ENCODE measurements at regions not wholly inside any gene's neighbourhood (a gene's known extent, or its start where the extent isn't known, plus 50 kb on each side); places are given as distances from the start of the nearest gene placed in this dataset.

DNA sequence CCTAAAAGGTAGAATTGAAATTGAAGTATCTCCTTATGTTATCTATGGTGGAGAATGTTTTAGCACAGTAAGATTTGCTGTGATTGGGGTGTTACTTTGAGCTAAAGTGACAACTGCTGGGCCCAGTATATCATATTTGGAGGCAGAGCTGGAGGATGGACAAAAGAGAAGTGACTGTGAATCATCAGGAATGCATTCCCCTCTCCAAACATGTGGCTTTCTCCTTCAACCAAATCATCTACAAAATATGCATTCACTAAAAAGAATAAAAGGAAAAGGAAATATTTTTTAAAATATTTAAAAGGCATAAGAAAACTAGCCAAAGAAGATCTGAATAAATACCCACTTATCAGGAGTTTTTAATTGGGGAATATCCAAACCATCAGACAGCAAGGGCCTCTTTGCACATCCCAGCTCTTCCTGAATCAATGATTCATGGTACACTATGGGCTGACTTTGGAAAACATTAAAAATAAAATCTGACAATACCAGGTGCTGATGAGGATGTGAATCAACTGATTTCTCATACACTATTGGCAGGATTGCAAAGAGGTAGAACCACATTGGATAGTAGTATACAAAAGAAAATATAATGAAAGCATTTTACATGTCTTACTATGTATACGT lies 671.7 kb upstream of the NR3C2 start:
- TF ChIP-seq Cebpa-rat (IDR thresholded peaks at IDR 0.05), result no peak
- Histone ChIP-seq H3K9ac (no peak overlapping the region), H4K20me1 (no peaks in the 10 kb centered on the region), H3K27me3 (no peaks in the 10 kb centered on the region), H3K4me3 (no peak overlapping the region), H3K4me2 (no peak overlapping the region), H3K36me3 (no peaks in the 10 kb centered on the region), H3K9me3 (replicated peaks in 1 of 11) (peaks cover 0 to 5% (median 2%) of the 10 kb centered on the region in 11 experiments; a peak in 8 of 22 replicates), H3K4me1 (no peaks in the 10 kb centered on the region), H3K27ac (no peak overlapping the region)

DNA sequence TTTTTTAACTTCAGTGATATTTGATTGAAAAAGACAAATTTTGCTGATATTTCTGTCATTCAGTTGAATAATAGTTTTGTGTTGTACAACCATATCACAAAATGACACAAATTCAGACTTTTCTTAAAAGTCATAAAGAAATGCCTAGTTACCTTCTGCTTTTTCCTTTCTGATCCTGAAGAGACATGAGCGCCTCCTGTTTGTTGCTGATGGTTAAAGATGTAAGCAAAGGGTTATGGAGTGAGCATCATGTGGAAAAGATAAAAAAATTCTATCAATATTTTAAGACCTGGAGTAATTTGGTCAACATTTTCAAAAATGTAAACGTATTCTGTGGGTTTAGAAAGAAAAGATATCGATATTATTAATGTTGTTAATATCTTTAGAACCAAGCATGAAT lies 669.9 kb upstream of the NR3C2 start:
- Histone ChIP-seq H4K20me1 (no peaks in the 10 kb centered on the region), H3K36me3 (no peaks in the 10 kb centered on the region), H3K9ac (no peak overlapping the region), H3K4me3 (no peak overlapping the region), H3K9me3 (replicated peaks in 1 of 11) (no peaks in the 10 kb centered on the region), H3K27ac (no peak overlapping the region), H3K27me3 (no peaks in the 10 kb centered on the region), H3K4me1 (no peaks in the 10 kb centered on the region), H3K4me2 (no peak overlapping the region)
- TF ChIP-seq Cebpa-rat (IDR thresholded peaks at IDR 0.05), result no peak

DNA sequence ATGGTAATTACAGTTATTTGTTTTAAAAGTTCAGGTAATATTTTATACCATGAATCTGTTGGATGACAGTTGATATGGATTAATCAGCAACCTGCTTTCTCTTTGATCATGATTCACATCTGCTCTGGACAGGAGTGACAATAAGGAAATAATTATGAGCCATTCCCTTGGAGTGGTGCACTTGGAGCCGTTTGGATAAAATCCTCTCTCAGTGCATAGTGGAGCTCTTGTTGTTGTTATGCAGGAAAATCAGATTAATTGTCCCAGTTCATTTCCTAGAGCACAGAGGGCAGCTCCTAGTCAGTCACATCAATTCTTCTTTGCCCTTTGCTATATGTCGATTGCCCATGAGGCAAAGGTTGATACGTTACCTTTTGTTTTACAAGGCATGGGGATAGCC lies 668.3 kb upstream of the NR3C2 start:
- Histone ChIP-seq H3K9me3 (replicated peaks in 1 of 11) (no peaks in the 10 kb centered on the region), H4K20me1 (no peaks in the 10 kb centered on the region), H3K36me3 (no peaks in the 10 kb centered on the region), H3K4me1 (no peaks in the 10 kb centered on the region), H3K4me3 (no peak overlapping the region), H3K9ac (no peak overlapping the region), H3K27ac (no peak overlapping the region), H3K4me2 (no peak overlapping the region), H3K27me3 (no peaks in the 10 kb centered on the region)
- no peak for TF ChIP-seq Cebpa-rat (IDR thresholded peaks at IDR 0.05)

DNA sequence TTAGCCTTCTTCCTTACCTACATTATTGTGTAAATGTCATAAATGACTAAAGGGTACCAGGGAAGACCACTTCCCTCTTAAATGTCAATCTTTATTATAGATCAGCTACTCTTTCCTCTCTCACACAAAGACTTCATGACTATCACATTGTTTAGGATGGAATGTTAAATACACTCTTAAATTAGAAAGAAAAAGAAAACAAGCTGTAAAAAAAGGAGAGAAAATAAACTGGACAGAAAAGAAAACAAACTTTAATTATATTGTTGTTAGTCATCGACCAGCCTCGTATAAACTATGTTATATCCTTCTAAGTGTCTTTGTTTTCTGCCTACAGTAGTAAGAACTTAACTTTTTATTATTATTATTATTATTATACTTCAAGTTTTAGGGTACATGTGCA lies 666.4 kb upstream of the NR3C2 start:
- Histone ChIP-seq H3K4me3 (no peak overlapping the region), H4K20me1 (no peaks in the 10 kb centered on the region), H3K27ac (no peak overlapping the region), H3K9ac (no peak overlapping the region), H3K4me1 (no peaks in the 10 kb centered on the region), H3K9me3 (replicated peaks in 1 of 11) (peaks cover 0 to 5% (median 0%) of the 10 kb centered on the region in 11 experiments; a peak in 1 of 22 replicates), H3K4me2 (no peak overlapping the region), H3K36me3 (no peaks in the 10 kb centered on the region), H3K27me3 (no peaks in the 10 kb centered on the region)
- no peak for TF ChIP-seq Cebpa-rat (IDR thresholded peaks at IDR 0.05)

DNA sequence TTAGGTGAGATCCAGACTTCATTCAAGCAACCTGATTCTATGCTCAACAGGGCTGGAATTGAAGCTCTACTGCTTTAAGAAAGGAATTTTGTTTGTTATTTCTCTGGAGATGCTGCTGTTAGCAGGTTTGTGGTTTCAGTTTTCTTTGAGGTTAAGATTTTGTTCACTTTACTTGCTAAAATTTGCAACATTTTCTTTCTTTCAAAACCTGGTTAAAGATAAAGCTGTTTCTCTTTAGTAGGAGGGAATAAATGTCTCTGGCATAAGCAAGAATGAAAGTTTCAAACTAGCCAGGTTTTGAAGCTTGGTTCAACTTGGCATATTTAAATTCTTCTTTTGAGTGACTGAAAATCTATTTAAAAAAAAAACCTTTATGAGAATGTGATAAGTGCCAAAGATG lies 660.6 kb upstream of the NR3C2 start:
- Histone ChIP-seq H4K20me1 (no peaks in the 10 kb centered on the region), H3K27ac (no peak overlapping the region), H3K9ac (no peak overlapping the region), H3K4me3 (no peak overlapping the region), H3K36me3 (no peaks in the 10 kb centered on the region), H3K4me1 (no peaks in the 10 kb centered on the region), H3K4me2 (no peak overlapping the region), H3K9me3 (replicated peaks in 1 of 11) (peaks cover 0 to 5% (median 0%) of the 10 kb centered on the region in 11 experiments; a peak in 1 of 22 replicates), H3K27me3 (no peaks in the 10 kb centered on the region)
- TF ChIP-seq Cebpa-rat (IDR thresholded peaks at IDR 0.05), result no peak

DNA sequence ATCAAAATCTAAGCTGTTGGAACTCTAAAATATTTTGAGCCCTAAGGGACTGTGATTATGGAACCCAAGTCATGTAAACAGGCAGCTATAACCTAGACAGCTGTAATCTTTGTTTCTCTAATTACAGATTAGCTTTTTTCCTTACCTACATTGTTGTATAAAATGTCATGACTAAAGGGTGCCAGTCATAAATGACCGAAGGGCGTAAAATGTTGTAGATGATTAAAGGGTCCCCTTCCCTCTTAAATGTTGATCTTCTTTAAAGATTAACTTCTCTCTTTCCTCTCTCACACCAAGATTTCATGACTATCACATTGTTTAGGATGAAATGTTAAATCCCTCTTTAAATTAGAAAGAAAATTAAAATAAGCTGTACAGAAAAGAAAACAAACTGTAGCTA lies 659.4 kb upstream of the NR3C2 start:
- H3K4me3 ChIP-seq, result no peak overlapping the region
- H3K9ac ChIP-seq, result no peak overlapping the region
- no peak for TF ChIP-seq Cebpa-rat (IDR thresholded peaks at IDR 0.05)
- no peaks in the 10 kb centered on the region for H3K4me1 ChIP-seq
- no peaks in the 10 kb centered on the region for H3K27me3 ChIP-seq
- H3K36me3 ChIP-seq, result no peaks in the 10 kb centered on the region
- H3K9me3 ChIP-seq (replicated peaks in 1 of 11), result peaks cover 0 to 5% (median 0%) of the 10 kb centered on the region in 11 experiments; a peak in 1 of 22 replicates
- no peak overlapping the region for H3K27ac ChIP-seq
- H3K4me2 ChIP-seq, result no peak overlapping the region
- no peaks in the 10 kb centered on the region for H4K20me1 ChIP-seq

DNA sequence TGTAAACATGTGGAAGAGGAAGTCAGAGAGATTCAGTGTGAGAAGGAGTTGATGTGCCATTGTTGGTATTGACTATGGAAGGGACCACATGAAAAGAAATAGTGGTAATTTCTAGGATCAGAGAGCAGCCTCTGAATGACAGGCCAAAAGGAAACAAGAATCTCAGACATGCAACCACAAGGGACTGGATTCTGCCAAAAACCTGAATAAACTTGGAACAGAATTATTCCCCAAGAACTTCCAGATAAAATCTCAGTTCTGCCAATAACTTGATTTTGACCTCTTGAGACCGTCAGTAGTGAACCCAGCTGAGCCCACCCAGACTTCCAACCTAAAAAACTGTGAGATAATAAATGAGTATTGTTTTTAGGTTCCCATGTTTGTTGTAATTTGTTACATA lies 653.6 kb upstream of the NR3C2 start:
- H4K20me1 ChIP-seq, result no peaks in the 10 kb centered on the region
- H3K9ac ChIP-seq, result no peak overlapping the region
- H3K27me3 ChIP-seq, result no peaks in the 10 kb centered on the region
- TF ChIP-seq Cebpa-rat (IDR thresholded peaks at IDR 0.05), result no peak
- H3K4me1 ChIP-seq, result no peaks in the 10 kb centered on the region
- H3K9me3 ChIP-seq (replicated peaks in 1 of 11), result peaks cover 5 to 14% (median 8%) of the 10 kb centered on the region in 11 experiments; a peak in 11 of 22 replicates
- no peak overlapping the region for H3K27ac ChIP-seq
- H3K4me3 ChIP-seq, result no peak overlapping the region
- H3K4me2 ChIP-seq, result no peak overlapping the region
- no peaks in the 10 kb centered on the region for H3K36me3 ChIP-seq

DNA sequence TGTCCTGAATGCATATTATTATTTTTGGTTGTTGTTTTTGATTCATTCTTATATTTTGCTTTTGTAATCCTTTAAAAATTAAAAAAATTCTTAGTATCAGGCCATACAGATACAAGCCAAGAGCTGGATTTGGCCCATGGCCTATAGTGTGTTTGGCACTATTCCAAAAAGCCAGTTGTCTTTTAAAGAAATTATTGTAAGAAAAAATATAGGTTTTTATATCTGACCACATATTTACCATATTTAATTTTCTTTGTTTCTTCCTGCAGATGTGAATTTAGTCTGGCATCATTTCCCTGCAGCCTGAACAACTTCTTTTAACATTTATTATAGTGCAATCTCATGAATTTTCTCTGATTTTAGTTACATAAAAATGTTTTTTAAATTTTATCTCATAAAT lies 652.8 kb upstream of the NR3C2 start:
- H3K4me1 ChIP-seq, result no peaks in the 10 kb centered on the region

DNA sequence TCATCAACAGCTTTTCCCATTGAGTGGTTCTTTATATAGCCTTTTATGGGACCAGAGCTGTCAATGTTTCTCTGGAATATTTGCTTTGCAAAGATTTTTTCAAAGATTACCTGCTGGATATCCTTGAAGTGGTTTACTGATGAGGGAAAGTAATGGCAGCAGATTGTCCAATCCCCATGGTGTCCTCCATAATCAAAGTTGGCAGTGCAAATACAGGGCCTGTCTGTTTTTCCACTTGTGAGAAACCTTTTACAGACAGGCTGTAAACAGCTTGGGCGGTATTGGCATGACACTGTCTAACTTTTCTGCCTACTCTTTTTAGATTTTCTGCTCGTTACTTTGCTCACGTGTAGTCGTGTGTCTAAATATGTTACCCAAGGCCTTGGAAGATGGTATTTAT lies 641.9 kb upstream of the NR3C2 start:
- TF ChIP-seq Cebpa-rat (IDR thresholded peaks at IDR 0.05), result no peak
- peaks cover 0 to 6% (median 0%) of the 10 kb centered on the region in 10 experiments; a peak in 5 of 20 replicates for H3K4me1 ChIP-seq
- no peaks in the 10 kb centered on the region for H4K20me1 ChIP-seq
- no peak overlapping the region for H3K27ac ChIP-seq
- H3K9ac ChIP-seq, result no peak overlapping the region
- H3K36me3 ChIP-seq, result no peaks in the 10 kb centered on the region
- no peak overlapping the region for H3K4me3 ChIP-seq
- no peak overlapping the region for H3K4me2 ChIP-seq
- no peaks in the 10 kb centered on the region for H3K9me3 ChIP-seq (replicated peaks in 1 of 11)
- H3K27me3 ChIP-seq, result no peaks in the 10 kb centered on the region

More for the DNA sequence above, 652.8 kb upstream of the NR3C2 start:
- Histone ChIP-seq H3K36me3 (no peaks in the 10 kb centered on the region), H3K4me3 (no peak overlapping the region), H3K4me2 (no peak overlapping the region), H3K27me3 (no peaks in the 10 kb centered on the region), H3K9ac (no peak overlapping the region), H3K27ac (no peak overlapping the region), H4K20me1 (no peaks in the 10 kb centered on the region), H3K9me3 (replicated peaks in 1 of 11) (peaks cover 5 to 14% (median 8%) of the 10 kb centered on the region in 11 experiments; a peak in 11 of 22 replicates)
- TF ChIP-seq Cebpa-rat (IDR thresholded peaks at IDR 0.05), result no peak

DNA sequence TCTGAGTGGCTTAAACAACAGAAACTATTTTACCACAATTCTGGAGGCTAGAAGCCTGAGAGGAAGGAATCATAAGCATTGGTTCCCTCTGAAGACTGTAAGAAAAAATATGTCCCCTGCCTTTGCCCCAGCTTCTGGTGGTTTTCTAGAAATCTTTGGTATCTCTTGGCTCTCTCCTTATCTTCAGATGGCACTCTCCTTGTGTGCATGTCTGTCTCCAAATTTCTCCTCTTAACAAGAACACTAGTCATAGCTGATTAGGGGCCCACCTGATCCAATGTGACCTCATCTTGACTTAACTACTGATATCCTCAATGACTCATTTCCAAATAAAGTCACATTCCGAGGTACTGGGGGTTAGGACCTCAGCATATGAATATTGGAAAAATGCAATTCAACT lies 635.0 kb upstream of the NR3C2 start:
- H3K27ac ChIP-seq, result no peak overlapping the region
- H3K4me1 ChIP-seq, result peaks cover 0 to 7% (median 2%) of the 10 kb centered on the region in 10 experiments; a peak in 5 of 20 replicates
- H3K4me2 ChIP-seq, result no peak overlapping the region
- no peaks in the 10 kb centered on the region for H3K27me3 ChIP-seq
- TF ChIP-seq Cebpa-rat (IDR thresholded peaks at IDR 0.05), result no peak
- no peak overlapping the region for H3K4me3 ChIP-seq
- H3K9ac ChIP-seq, result no peak overlapping the region
- H4K20me1 ChIP-seq, result no peaks in the 10 kb centered on the region
- H3K9me3 ChIP-seq (replicated peaks in 1 of 11), result no peaks in the 10 kb centered on the region; a peak in 1 of 22 replicates
- H3K36me3 ChIP-seq, result no peaks in the 10 kb centered on the region
